ENCODE measurements at regions not wholly inside any gene's neighbourhood (a gene's known extent, or its start where the extent isn't known, plus 50 kb on each side); places are given as distances from the start of the nearest gene placed in this dataset.
"Not testable (repeated sequence)": the region's sequence is repeated elsewhere in the genome, so short reads cannot be mapped to it uniquely, and the experiment has no call there.

DNA sequence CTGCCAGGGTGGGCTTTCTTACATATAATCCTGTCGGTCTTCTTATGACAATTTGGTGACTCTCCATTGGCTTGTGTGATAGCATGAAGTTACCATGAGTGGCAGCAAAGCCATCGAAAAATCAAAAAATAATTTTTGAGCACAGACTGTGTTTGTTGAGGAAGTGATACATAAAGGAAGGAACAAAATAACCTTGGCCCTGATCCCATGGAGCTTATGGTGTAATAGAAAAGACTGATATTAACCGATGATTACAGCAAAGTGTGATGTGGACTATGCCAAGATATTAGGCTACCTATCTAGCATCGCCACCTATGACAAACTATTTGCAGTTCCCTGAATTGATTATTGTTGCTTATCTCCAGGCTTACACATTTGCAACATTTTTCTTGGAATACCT, 383.2 kb downstream of the AEBP2 start:
- no peak for DNase-seq (ENCODE audit: low read depth, low spot score)

DNA sequence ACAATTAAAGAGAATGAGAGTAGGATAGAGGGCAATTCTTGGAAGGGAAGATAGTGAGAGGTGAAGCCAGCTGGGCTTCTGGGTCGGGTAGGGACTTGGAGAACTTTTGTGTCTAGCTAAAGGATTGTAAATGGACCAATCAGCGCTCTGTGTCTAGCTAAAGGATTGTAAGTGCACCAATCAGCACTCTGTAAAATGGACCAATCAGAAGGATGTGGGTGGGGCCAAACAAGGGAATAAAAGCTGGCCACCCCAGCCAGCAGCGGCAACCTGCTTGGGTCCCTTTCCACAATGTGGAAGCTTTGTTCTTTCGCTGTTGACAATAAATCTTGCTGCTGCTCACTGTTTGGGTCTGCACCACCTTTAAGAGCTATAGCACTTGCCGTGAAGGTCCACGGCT, 384.0 kb downstream of the AEBP2 start:
- DNase-seq (ENCODE audit: low read depth, low spot score) = not testable (repeated sequence)

DNA sequence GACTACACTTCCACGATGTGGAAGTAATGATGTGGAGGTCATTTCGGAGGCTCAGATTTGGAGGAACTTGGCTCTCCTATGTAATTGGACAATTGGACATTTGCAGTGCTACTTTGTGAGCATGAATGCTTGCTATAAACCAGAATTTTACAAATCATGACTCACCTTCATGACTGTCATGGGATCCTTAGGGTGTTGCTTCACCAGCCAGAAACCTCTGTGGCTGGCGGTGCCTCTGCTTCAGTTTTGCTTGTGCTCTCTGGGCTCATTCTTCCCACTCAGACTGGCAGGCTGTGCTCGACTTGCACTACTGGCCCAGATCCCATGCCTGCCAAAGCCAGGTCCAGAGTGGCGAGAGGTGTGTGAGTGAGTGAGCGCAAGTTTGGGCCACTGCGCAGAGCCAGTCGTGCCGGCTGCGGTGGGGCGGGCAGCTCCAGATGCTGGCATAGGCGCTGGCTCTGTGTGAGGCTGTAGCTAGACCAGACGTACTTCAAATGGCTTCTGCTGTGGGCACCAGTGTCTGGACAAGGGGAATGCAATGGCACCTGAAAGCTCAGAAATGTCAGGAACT, 387.8 kb downstream of the AEBP2 start:
- no peak for DNase-seq (ENCODE audit: low read depth, low spot score)

DNA sequence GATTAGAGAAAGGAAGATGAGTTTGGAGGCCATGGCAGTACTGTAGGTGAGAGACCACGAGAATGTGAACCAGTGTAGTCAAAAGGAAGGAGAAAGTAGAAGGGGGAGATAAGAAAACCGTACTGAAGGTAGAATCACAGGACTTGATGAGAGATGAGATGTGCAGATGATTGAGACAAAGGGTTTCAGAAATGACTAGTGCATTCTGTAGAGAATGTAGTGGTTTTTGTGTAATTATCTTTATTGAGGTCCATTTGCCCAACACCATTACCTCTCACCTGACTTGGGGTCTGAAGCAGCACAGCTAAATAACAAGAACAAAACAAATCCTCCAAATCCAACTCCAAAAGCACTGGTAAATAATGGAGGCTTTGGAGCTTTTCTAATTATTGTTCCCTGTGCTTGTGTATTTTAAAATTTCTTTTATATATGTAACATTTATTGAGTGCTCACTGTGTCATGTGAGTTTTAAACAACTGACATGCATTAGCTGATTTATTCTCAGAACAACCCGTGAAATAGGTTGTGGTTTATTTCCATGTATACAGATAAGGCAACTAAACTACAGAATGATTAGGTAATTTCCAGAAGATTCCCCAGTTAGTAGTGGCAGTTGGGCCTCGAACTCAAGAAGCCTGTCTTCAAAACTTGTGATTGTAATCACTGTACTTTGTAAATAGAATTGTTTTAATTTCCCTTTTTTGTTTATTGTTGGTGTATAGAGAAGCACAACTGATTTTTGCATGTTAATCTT, 390.0 kb downstream of the AEBP2 start:
- no peak for DNase-seq (ENCODE audit: low read depth, low spot score)

DNA sequence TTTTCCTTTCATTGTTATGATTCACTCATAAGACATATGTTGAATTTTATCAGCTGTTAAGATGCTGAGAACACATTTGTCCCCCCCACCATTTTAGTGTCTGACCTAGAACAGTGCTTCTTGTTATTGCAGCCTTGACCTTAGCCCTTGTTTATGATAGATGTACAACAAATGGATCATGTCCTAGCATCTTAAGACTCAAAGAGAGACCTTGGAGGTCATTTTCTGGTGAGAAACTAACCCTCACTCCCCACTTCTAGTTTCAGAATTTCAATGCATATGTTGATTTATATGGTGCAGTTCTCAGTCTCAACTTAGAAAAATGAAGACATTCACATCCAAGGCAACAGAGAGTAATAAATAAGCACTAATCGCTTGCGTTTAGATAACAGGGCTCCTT, 391.2 kb downstream of the AEBP2 start:
- DNase-seq (ENCODE audit: low read depth, low spot score) = no peak

DNA sequence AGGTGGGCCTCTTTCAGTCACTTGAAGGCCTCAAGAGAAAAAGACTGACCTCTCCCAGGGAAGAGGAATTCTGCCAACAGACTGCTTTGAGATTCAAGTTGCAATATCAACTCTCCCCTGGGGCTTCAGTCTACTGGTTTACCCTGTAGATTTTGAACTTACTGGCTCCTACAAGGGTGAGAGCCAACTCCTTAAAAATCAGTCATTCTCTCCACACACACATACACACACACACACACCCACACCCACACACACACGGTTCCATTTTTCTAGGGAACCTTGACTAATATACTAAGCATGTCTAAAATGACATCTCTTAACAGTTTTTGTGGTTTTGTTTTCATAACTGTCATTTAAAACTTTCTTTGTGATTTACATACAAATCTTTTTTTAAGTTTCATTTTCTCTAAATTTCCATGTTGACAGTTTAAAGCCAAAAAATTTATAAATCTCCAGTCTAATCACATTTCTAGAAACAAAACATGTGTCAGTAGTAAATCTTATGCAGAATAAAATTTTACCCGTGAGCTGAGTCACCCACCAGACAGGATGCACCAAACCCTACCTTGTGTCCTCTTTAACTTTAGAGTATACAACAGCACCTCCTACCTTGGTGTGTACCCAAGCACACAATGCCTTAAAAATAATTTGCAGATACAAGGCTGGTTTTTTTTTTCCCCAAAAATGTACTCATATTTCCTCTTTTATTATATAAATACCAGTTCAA, 394.6 kb downstream of the AEBP2 start:
- DNase-seq (ENCODE audit: low read depth, low spot score) = no peak

DNA sequence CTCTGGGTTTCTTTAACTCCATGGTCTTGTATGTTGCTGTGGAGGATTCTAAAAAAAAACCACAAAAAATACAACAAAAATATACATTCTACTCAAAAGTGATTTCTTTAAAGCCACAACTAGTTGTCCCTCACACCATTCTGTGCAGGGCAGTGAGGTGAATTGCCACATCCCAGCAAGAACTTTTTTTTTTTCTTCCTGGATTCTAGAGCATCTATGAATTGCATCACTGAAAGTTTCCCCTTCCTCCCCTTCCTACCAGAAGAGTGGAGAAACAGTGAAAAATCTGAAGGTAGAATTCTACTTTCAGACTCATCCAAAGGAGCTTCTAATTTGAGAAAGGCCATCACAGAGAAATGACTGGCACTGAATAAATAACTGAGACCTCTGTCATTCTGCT, 395.3 kb downstream of the AEBP2 start:
- no peak for DNase-seq (ENCODE audit: low read depth, low spot score)

DNA sequence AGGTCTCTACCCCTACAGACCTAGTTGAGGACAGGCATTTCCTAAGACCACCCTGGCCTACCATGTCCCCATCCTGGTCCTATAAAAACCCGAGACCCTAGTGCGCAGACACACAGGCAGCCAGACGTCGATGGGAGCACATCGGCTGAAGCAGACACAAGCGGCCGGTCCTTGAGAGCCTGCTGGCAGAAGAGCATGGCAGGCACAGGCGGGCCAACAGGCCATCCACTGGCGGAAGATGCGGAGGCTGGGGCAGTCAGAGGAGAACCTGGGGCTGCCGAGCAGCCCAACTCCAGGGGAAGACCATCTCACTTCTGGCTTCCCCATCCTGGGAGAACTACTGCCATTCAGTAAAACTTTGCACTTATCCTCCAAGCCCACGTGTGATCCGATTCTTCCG, 396.8 kb downstream of the AEBP2 start:
- no peak for DNase-seq (ENCODE audit: low read depth, low spot score)

DNA sequence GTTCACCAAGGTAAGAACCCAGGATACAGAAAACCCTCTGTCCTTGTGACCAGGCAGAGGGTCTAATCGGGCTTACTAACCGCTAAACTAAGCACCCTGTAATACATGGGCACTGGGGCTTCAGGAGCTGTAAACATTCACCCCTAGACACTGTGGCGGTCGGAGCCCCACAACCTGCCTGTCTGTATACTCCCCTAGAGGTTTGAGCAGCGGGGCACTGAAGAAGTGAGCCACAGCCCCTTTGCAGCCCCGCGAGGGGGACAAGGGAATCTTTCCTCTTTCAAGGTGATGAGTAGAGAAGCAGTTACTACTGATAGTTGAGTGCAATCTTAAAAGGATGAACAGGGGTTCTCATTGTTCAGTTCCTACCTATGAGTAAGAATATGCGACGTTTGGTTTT, 397.2 kb downstream of the AEBP2 start:
- DNase-seq (ENCODE audit: low read depth, low spot score) = no peak

DNA sequence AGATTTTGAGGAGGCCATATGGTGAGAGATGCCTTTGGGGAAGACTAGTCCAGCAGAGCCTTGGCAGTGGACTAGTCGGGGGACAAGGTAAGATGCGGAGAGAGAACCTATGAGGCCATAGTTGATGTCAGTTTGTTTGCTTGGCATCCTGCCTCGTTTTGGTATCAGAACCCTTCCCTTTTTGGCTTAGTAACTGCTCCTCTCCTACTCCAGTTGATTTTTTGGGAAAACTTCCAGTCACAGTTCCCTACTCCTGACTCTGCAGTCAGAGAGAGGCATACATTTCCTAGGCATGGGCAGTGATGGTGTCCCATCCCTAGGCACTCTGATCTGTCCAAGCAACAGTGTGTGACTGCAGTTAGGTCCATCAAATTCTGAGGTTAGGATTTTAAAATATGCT, 398.3 kb downstream of the AEBP2 start:
- DNase-seq (ENCODE audit: low read depth, low spot score) = no peak

DNA sequence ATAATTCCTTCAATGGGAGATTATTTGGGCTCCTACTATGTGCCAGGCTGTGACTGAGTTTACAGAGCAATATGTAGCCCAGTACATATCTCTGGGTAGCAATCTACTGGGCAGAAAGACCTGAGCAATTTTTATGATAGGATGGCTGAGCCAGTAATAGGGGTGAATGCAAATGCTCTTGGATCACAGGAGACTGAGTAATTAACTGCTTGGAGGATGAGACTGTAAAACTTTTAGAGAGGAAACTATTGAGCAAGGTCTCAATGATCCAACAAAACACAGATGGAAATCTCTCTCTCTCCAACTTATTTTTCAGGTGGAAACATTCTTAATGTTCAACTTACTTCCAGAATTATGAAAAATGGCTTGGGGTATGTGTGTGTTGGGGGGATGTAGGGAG, 402.2 kb downstream of the AEBP2 start:
- no peak for DNase-seq (ENCODE audit: low read depth, low spot score)

DNA sequence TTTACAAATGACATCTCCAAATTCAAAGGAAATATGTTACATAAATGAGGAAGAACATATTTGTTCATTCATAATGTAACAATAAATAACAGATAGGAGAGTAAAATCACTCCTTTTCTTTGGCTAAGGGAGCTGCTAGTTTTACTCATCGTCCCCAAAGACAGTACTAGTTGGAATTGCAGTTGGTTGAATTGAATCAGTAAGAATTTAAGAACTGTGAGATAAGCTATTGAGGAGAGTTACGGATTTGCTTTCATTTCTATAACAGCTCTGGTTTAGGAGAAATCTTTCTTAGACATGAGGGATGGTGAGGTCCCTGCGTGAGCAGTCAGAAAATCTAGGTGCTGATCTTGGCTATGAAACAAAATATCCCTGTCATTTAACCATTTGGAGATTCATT, 402.8 kb downstream of the AEBP2 start:
- DNase-seq (ENCODE audit: low read depth, low spot score) = no peak

DNA sequence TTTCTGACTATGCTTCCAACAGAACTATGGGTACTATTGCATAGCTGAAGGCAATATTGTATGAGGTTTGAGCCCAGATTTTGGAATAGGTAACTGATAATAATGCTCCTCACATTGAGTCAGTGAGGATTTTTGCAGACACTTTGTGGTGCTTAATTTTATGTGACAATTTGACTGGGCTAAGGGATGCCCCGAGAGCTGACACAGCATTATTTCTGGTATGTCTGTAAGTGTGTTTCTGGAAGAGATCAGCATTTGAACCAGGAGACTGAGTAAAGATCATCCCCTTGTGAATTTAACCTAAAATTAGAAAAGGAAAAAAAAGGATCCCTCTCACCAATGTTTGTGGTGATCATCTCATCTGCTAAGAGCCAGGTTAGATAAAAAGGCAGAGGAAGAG, 404.9 kb downstream of the AEBP2 start:
- no peak for DNase-seq (ENCODE audit: low read depth, low spot score)

DNA sequence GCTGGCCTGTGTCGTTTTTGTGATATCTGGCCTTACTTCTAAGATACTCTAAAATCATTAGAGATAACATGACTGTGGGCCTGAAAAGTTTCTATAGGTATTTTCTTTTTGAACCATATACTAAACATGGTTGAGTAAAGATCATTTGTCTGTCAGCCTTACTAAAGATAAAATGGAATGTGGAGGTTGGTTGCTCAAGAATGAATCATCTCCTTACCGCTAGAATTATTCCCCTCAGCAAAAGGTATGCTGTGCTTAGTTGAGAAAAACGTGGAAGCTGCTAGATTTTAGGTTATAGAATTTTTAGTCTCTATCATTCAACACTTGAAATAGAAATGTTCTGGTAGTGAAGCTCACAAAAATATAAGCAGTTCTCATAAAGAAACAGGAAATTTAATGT, 407.3 kb downstream of the AEBP2 start:
- DNase-seq (ENCODE audit: low read depth, low spot score) = no peak

DNA sequence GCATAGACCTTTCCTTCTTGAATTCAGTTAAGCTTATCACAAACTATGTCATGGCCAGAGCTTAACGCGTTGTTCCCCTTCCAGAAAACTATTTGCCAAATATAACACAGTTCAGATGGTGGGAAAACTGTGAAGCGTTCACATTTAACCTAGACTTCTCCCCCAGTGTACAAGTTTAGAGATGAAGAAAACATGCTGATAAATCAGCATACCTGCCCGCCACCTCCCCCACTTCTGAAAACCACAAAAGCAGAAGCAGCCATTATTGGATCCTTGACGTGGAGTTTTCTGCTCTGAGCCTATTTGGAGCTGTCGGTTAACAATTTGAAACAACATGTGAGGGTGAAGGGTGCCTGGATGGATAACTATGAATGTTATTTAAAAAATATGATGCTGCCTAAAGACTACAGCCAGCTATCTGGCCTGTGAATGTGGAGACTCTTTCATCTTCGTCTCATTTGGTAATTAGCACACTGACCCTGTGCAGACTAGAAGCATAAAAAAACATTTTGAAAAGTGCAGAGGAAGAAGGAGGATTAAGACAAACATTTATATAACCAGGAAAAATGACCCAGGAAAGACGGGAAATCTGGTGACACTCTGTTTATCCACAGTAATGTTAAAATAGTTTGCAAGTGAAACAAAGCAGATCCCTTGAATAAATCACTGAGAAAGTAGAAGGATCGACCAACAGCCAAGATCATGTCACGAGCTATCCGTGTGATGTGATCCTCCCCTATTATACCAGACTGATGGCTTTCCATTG, 408.2 kb downstream of the AEBP2 start:
- no peak for DNase-seq (ENCODE audit: low read depth, low spot score)

DNA sequence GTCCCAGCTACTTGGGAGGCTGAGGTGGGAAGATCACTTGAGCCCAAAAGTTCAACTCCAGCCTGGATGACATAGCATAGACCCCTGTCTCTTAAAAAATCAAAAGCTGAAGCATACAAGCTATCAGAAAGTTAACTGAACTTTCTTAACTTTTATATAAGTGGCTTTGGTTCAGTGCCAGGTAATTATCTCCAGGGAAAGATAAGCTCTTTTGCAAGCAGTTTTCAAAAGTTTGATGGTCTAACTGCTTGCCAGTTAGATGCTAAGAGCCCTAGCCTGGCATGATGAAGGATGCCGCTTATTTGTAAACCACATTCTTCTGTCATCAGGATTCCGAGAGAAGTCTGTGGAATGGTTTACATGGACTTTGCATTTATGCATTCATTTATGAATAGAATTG, 409.1 kb downstream of the AEBP2 start:
- DNase-seq (ENCODE audit: low read depth, low spot score) = no peak

DNA sequence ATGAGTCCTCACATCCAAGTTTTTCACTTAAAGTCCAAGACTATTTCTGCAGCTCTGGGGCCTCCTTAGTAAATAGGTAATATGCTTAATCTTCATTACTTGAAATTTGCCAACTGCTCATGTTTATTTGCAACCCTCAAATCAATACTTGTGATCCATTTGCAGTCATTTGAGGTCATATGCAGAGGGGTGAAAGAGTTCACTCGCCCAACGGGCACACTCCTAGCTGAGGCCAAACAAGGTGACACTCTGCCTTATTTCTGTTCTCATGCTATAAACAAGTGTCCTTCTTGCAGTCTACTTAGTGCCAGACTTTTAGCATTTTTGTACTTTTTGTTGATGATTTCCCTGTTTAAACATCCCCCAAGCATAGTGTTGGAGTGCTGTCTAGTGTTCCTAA, 409.9 kb downstream of the AEBP2 start:
- no peak for DNase-seq (ENCODE audit: low read depth, low spot score)

DNA sequence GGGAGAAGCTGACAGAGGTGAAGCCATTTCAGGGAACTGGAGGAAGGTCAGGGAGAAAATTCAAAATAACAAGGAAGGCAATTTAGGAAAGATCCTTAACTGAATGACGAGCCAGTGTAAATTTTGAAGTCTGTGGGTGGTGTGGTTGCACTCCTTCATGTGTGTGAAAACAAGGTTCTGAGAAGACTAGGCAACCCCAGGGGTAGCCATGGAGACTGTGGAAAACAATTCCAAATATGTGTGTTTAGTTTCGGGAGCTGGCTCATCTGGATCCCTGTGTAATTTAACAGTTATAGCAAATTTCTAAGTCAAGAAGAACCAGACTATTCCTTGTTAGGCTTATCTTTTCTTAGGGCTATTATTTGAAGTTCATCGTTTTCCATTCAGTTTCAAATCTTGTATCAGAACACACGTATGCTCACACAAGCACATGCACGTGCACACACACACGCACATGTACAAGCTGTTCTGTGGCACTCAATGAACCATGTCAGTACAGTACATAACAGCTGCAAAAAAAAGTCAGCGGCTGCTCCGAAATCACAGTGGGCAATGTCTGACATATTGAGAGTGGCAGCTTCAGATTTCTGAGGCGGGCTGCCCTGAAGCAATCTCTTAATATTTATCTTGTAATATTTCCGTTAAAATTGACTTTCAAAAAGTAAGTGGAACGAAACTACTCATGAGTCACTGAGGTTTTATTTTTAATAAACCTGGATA, 411.2 kb downstream of the AEBP2 start:
- no peak for DNase-seq (ENCODE audit: low read depth, low spot score)

DNA sequence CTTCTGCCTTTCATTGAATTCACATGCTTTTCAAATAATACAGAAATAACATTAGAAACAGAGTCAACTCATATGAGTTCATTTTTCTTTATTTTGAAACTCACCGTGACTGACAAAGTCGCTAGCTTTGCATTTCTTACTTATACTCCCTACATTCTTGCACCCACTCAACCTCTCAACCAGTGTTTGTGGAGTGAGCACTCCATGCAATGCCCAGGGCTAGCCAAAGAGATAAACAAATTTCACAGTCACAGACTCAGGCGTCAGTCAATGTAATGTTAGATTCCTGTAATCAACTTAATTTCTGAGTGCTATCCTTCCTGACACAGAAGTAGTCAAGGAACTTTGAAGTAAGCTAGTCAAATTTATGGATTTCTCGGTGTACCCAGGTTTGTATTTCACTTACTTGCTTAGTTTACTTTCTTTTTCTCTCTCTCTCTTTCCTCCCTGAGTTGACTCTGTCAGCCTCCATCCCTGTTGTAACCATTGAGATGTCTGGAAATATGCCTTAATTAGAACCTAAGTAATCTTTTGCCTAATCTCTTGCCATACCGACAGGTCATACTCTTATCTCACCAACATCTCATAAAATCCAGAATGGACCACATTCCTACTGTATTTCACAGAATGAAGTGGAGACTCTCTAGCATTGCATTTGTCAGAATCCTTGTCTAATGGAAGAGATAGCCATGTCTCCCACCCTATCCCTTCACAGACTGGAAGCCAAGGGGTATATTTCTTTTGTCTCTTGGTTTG, 413.0 kb downstream of the AEBP2 start:
- DNase-seq (ENCODE audit: low read depth, low spot score) = no peak

DNA sequence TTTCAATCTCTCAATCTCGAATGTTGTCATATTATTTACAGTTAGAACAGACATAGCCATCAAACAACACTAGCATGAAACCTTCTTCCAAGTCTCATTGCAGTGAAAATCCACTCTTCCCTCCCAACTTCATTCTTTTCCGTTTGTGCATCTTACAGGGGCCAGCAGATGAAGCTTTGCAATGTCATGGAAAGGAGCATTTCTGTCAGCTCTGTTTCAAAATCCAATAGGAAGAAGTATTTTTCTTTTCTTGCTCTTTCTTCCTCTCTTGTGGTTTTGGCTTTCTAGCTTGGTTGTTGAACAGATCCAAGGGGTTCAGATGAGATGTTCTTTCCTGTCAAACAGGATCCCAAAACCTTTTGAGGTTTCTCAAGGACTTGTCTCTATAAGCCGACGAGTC, 416.6 kb downstream of the AEBP2 start:
- no peak for DNase-seq (ENCODE audit: low read depth, low spot score)

DNA sequence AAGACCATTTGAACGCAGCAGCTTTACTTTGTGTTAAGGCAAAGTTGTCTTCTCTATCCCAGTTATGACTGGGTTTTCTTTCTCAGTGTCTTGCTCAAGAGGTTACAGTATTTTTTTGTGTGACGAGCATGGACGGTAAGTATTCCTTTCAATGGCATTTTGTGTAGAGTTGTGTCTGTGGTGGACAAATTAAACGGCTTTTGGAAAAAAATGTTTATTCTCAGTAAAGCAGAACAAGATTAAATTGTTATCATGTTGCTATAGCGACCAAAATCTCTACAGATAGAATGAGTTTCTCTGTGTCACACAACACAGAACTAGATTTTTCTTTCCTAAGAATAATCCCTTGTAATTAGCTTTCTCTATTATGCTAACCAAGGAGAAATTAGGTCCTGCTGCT, 417.1 kb downstream of the AEBP2 start:
- DNase-seq (ENCODE audit: low read depth, low spot score) = no peak

Measured in smooth muscle cell of the brain vasculature (primary cell).